ENCODE measurements at regions not wholly inside any gene's neighbourhood (a gene's known extent, or its start where the extent isn't known, plus 50 kb on each side); places are given as distances from the start of the nearest gene placed in this dataset.

DNA sequence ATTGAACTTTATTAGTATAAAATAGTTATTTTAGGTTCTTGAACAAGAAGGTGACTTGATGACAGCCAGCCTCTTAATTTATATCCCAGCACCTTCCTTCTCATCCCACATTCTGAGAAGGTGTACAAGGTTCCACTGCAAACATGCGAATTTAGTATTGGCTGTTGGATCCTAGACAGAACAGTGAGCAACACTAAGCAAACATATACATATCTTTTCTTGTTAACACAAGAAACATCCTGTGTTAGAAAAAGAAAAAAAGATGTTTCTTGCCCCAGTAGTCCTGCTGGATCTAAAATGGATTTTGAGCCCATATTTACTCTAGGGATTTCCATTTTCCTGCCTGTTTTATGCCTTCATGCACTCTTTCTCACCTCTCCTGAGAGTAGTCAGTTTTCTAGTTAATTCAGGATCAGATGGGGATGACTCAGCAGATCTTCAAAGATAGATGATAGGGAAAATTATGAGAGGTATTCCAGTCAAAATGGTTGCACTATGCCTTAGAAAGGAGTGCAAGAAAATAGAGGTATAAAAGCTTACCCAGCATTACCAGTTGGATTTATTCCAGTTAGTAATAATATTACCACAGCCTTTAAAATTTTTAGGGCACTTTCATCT is 336.5 kb downstream of the MEIS1 start:
- DNase-seq (ENCODE audit: low spot score): no peak
- in situ Hi-C loops (cut with MboI; ENCODE audit: low sequenced_read_pairs, unreplicated experiment): no loop called here
- TF ChIP-seq CTCF (IDR thresholded peaks at IDR 0.05; ENCODE audit: borderline replicate concordance, control extremely low read depth, extremely low read depth, insufficient read depth, missing control alignments): no peak

- no peak for TF ChIP-seq CTCF (IDR thresholded peaks at IDR 0.05; ENCODE audit: borderline replicate concordance, control extremely low read depth, extremely low read depth, insufficient read depth, missing control alignments)
- in situ Hi-C loops (cut with MboI; ENCODE audit: low sequenced_read_pairs, unreplicated experiment): no loop called here
- no peak for DNase-seq (ENCODE audit: low spot score)
These were observed 337.7 kb downstream of the MEIS1 start for GRCh38 chr2:66772618-66773017.

- in situ Hi-C loops (cut with MboI; ENCODE audit: low sequenced_read_pairs, unreplicated experiment): no loop called here
- no peak for TF ChIP-seq CTCF (IDR thresholded peaks at IDR 0.05; ENCODE audit: borderline replicate concordance, control extremely low read depth, extremely low read depth, insufficient read depth, missing control alignments)
- no peak for DNase-seq (ENCODE audit: low spot score)
These were observed 341.0 kb downstream of the MEIS1 start for GRCh38 chr2:66775730-66776422.

DNA sequence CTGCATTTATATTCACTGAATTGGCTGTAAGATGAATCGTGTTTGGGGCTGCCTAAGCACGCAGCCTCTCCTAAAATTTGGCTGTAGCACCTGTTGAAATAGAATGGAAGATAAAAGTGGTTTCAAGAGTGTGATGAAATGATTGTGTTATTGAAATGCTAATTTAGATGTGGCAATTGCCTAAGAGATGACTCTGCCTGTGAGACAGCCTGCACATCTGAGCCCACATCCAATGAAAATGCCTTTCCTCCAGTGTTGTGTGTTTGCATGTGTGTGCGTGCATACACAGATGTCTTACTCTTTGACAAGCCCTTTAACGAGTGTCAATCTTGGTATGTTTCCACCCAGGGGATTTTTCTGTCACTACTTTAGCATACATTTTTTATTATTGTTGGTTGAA is 346.9 kb downstream of the MEIS1 start:
- in situ Hi-C loops (cut with MboI; ENCODE audit: low sequenced_read_pairs, unreplicated experiment): no loop called here
- DNase-seq (ENCODE audit: low spot score): no peak
- no peak for TF ChIP-seq CTCF (IDR thresholded peaks at IDR 0.05; ENCODE audit: borderline replicate concordance, control extremely low read depth, extremely low read depth, insufficient read depth, missing control alignments)

- TF ChIP-seq CTCF (IDR thresholded peaks at IDR 0.05; ENCODE audit: borderline replicate concordance, control extremely low read depth, extremely low read depth, insufficient read depth, missing control alignments): no peak
- in situ Hi-C loops (cut with MboI; ENCODE audit: low sequenced_read_pairs, unreplicated experiment): no loop called here
- no peak for DNase-seq (ENCODE audit: low spot score)
These were observed 347.9 kb downstream of the MEIS1 start for GRCh38 chr2:66782780-66783361.

- TF ChIP-seq CTCF (IDR thresholded peaks at IDR 0.05; ENCODE audit: borderline replicate concordance, control extremely low read depth, extremely low read depth, insufficient read depth, missing control alignments): no peak
- no peak for DNase-seq (ENCODE audit: low spot score)
- in situ Hi-C loops (cut with MboI; ENCODE audit: low sequenced_read_pairs, unreplicated experiment): no loop called here
These were observed 354.8 kb downstream of the MEIS1 start for GRCh38 chr2:66789741-66790140.

All from GM13976 (cell line).